Stimulated activated CD8-positive, alpha-beta memory T cell treated with anti-CD3 and anti-CD28 coated beads, Interleukin-12 subunit alpha, Interleukin-12 subunit beta, amount 100 ng/mL, for 24 hours (primary cell): ENCODE measurements at regions not wholly inside any gene's neighbourhood (a gene's known extent, or its start where the extent isn't known, plus 50 kb on each side); places are given as distances from the start of the nearest gene placed in this dataset.
"Not testable (repeated sequence)": the region's sequence is repeated elsewhere in the genome, so short reads cannot be mapped to it uniquely, and the experiment has no call there.

ENCODE experiments used
- DNase-seq: peaks from one replicate; pipeline ENCODE4 v3.0.0-alpha.2; 2020; ENCODE audit errors: extremely low read depth

DNA sequence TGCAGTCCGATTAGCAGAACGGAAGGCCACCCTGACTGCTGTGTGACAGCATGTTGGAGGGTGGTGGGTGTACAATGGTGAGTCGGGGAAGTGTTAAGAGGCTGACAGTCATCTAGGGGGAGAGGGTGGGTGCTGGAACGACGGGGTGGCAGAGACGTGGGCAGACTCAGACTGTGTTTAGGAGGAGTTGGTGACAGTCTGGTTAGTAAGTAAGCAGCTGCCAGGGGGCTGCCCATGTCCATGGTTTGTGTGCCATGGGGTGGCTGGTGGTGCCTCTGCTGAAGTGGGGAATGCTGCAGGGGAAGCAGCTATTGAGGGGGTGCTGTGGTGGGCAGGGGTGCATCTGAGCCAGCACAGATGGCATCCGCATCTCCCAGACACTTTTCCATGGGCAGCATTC is 51.3 kb upstream of the BOD1 start:
- DNase-seq, result no peak

DNA sequence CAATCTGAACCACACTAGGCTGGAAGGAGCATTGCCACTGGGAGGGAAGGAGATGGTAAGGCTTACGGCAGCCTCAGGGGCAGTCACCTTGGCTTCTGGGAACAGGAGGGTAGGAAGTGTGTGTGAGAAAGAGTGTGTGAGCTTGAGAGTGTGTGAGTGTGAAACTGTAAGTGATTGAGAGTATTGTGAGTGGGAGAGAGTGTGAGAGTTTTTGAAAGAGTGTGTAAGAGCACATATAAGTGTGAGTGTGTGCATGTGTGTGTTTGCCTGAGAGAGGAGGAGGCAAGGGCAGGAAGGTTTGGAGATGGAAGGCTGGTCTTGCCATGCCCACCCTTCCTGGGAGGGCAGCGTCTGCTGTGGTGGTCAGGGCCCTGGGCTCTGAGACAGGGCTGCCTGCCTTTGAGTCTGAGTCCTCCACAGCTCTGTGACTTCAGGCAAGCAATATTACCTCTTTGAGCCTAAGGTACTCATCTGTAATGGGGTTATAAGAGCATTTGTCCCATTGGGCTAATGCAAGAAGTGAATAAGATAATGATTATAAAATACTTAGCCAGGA is 51.9 kb upstream of the BOD1 start:
- no peak for DNase-seq

DNA sequence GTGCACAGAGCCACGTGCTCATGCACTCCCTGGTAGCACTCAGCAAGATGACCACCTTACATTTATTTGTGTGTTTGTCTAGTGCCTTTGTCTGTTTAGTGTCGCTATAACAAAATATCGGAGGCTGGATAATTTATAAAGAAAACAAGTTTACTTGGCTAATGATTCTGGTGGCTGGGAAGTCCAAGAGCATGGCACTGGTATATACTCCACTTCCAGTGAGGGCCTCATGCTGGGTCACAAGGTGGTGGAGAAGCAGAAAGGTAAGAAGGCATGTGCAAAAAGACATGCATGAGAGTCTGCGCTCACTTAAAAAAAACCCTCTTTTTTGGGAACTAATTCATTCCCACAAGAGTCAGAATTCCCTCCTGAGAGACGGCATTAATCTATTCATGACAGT is 52.5 kb upstream of the BOD1 start:
- no peak for DNase-seq

DNA sequence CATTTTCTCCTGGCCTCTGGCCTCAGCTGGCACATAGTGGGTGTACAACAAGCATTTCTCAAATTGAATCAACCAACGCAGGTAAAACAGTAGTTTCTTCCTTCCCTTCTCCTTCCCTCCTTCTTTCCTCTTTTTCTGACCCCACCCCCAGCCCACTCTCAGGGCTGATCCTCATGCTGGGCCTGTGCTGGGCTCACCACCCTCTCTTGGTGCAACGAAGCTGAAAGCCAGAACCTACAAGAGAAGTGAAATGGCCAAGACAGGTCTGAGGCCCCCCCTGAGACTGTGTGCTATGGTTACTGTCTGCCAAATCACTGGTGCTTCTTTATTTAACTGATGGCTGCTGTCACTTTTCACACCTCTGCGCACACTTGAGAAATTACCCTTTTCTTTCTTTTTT is 53.0 kb upstream of the BOD1 start:
- DNase-seq, result no peak

DNA sequence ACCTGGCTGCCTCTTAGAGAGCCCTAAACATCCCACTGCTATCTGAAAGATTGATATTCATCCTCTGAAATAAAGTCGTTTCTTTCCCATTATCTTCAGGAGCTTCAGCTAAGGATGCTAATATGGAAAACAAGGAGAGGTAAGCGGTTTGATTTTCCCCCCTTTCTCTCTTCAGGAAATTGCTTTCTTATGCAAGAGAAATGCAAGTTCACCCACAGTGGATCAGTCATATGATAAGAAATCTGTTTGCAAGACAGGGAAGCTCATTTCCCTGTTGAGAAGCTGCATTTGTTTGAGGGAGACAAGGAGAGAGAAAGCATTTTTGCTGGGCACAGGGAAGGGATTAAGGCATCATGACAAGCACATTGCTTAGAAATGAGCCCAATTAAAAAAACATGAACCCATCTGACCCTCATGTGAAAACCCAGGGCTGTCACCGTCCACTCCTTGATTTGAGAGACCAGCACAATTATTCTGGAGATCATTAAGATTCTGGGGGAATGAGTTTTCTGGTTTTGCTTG is 53.7 kb upstream of the BOD1 start:
- no peak for DNase-seq

DNA sequence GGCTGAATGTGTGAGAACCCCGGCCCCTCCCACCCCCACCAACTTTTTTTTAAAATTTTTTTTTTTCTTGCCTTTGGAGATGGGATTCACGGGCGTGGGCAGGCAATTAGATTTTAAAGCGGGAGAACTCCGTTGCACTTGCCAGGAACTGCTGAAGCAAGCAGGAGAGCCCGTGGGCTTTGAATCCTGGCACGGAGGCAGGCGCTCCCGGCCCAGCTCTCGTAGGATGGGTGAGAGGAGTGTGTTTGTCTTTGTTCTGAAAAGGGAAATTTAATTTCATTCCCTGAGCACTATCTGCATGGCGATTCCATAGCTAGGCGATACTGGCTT is 54.3 kb upstream of the BOD1 start:
- no peak for DNase-seq

DNA sequence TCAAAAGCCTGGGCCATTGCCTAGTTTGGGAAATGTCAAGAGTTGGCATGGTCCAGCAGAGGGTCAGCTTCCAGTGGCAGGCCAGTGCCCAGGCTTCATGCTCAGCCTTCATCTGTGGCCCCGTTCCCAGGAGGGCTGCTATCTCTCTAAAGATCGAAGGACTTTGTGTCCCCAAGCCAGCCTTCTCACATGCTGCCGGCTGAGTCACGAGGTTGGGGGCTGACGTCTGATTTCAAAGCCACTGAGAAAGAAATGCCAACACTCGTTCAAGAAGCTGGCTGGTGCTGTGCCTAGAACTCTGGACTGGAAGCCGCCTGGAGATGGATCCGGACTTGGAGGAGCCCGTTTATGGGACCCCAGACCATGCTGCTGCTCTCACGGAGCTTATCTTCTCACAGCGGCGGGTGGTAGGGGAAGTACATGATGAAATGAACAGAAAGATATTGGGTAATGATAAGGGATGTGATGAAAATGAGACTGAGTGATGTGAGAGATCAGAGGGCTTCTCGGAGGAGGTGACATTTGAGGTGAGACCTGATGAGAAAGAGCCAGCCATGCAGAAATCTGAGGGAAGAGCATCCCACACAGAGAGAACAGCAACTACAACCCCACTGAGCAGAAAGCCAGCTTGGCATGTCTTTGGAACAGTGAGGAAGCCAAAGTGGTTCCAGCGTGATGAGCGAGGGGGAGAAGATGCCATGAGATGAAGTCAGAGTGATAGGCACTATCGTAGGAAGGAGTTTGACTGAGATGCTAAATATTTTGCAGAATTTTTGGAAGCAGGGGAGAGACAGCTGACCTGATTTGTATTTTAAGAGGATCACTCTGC is 54.9 kb upstream of the BOD1 start:
- DNase-seq, result no peak

DNA sequence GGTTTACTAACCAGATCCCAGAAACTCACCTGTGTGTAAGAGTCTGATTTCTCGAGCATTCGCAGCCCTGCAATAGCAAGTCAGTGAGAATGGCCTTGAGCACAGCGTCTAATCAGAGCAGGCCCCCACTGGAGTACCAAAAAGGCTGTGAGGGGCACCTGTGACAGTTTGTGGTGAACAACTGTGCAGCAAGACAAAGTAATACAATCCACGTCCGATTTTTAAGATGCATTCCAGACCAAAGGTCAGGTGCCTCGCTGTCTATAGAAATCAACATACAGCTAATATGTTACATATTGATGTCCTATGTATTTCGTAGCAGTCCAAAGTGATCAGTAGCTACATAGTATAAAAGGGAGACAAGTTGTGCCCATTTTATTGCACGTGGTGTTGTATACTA is 55.7 kb upstream of the BOD1 start:
- no peak for DNase-seq

DNA sequence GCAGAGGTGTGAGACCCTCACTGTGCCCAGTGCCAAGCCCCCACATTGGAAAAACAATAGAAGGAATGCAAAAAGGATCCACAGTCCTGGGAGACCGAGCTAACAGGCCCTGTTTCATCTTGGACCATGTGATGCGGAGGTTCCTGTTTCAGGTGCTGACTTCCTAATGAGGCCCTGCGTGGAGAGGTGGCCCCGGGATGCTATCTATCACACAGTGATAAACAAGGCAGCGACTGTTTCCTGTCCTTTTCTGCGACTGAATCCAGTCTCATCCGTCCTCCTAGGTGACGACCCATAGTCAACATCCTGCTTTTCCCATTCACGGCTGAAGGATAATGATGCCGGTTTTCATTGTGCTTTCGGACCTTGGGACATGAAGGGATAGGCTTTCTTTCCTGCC is 56.4 kb upstream of the BOD1 start:
- no peak for DNase-seq

DNA sequence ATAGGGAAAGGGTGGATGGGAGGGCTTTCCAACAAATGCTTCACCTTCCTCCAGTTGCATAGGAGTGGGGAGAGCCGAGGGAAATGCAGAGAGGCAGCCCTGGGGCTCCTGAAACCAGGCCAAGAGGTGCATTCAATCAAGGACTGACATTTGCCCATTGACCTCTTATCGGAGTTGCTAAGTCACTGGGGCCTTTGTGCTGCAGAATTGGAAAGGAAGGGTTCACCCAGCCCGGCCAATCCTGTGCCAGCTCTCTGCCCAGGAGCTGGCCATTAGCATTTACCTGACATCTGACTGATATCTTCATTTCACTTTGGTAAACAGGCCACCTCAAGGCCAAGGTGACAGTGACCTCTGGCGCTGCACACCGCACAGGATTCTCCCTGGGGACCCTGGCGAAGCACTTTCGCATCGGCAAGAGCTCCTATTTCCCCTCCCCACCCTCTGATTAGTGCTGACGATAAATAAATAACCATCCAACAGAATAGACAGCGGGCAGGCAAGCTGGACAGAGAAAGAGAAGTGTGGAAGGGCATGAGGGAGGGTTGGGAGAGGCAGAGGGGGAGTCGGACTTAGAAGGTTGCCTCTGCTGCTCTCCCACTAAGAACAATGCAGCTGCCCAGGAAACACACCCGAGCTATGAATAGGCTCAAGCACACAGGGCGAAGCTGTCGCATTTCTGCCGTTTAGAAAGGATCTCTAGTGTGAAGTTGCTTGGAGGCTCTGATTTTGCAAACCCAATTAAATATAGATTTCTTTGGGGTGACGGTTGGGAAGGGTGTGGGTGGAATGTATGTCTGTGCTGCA is 57.0 kb upstream of the BOD1 start:
- DNase-seq, result no peak

DNA sequence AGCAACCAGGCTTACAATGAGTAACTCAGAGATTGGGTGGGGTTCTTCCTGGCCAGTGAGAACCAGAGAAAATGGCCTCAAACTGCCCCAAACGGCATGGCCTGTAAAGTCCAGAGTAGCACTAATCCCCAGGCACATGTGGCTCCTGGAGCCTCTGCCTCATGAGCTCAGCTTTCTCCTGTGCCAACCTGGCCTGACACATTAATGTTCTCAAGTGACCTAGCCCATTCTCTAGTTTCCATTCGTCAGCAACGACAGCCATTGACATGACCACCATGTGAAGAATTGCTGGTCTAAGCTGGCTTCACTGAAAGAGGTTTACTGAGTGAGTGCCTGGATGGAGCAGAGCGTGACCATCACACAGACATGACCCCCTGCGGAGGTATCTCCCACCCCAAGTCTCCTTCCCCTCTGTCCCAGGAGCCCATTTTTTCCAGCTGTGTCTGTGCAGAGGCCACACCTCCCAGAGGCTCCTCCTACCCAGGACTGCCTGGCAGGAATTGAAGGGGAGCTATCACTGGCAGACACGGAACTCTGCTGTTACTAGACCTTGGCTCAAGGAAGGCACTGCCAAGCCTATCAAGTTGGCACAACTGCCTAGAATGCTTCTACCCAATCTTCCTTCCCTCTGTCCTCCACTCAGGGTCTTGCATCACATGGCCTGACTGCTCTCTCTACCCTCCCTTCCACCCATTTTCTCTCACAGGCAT is 59.0 kb upstream of the BOD1 start:
- DNase-seq, result no peak

DNA sequence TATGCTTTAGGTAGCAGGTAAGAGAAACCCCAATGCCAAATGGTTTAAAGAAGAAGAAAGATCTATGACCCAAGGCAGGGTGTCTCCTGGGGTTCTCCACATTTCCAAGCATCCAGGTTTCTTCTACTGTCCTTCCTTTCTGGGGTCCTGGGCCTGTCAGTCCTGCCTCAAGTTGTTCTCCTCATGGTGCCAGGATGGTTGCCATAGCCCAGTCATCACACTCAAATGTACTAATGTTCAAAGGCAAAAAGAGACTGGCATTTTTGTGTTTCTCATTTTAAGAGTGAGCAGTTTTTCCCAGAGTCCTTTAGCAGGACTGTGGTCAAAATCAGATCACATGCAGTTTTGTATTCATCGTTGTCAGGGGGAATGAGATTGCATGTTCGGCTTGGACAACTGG is 59.9 kb upstream of the BOD1 start:
- DNase-seq, result no peak

DNA sequence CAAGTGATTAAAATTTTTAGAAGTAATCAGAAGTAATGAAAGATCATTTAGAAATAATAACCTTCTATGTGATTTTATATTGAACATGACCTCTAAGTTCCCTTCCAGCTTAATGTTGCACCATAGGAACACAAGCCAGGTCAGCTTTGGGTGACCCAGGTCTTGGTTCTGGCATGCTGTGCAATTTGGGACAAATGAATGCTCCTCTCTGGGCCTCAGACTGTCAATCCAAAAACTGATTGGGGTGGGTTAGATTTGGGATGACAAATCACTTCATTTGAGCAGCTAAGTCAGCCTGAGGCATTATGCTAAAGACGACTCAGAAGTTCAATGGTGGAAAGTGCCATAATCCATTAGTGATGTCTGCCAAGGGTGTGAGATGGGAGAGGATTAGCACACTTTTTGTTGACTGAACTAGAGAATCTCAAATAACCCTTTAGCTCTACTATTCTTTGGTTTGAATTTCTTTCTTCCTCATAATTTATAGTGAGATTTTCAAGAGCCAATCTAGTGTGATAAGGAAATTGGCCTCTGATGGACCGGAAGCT is 60.7 kb upstream of the BOD1 start:
- DNase-seq, result no peak

DNA sequence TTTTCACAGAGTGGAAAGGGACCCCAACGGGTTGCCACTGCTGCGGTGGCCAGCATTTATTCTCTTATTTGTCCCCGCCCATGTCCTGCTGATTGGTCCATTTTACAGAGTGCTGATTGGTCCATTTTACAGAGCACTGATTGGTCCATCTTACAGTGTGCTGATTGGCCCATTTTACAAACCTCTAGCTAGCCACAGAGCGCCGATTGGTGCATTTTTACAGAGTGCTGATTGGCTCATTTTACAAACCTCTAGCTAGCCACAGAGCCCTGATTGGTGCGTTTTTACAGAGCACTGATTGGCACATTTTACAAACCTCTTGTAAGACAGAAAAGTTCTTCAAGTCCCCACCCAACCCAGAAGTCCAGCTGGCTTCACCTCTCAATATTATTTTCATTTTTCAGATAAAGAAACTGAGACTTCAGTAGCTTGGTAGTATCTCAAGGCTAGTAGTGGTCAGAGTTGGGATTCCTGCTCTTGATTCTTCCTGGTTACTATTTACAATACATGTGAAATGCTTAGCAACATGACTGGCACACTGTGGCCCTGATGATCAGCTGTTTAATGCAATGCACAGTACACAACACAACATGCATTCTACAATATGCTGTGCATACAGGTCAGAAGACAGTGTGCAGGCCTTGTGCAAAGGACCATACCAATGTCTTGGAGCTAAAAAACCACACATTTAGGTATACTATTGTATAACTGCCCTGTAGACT is 63.6 kb upstream of the BOD1 start:
- DNase-seq, result no peak

DNA sequence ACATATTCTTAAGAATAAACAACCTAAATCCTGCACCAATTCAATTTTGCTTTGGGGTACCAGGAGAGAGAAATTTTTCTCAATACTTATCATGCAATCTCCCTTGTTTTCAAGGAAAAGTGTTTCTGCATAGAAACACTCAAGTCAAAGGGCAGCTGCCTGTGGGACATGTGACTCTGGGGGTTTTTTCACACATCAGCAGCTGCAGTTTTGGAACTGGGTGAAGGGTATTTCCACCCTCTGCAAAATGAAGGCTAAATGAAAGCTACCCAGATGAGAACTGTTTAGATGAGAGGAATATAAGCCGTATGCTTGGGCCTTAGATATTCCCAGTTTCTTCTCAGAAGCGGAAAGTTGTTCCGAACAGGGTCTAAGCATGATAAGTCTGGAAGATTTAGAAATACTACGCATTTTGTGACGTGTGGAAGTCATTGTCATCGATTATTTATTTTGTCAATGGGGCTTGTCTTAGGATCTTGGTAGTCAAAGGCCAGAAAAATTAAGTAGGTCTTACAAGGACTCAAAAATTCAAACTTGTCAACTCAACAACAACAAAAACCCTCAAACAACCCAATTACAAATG is 64.3 kb upstream of the BOD1 start:
- no peak for DNase-seq

DNA sequence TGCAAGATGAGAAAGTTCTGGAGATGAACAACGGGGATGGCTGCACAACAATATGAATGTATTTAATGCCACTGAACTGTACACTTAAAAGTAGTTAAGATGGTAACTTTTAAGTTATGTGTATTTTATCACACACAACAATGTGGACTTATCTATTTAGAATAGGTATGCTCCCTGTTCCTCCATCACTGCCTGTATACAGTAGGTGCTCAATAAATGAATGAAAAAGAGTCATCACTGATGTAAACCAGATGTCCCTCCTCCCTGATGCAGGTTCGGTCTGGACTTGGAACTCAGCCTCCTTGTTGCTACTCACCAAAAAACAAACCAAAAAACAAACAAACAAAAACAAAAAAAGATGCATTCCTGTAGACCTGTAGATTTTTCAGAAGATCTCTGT is 65.9 kb upstream of the BOD1 start:
- DNase-seq, result no peak

DNA sequence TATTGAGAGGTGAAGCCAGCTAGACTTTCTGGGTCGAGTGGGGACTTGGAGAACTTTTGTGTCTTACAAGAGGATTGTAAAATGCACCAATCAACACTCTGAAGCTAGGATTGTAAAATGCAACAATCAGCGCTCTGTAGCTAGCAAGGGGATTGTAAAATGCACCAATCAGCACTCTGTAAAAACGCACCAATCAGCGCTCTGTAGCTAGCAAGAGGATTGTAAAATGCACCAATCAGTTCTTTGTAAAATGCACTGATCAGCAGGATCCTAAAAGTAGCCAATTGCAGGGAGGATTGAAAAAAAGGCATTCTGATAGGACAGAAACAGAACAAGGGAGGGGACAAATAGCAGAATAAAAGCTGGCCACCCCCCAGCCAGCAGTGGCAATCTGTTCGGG is 68.1 kb upstream of the BOD1 start:
- not testable (repeated sequence) for DNase-seq

DNA sequence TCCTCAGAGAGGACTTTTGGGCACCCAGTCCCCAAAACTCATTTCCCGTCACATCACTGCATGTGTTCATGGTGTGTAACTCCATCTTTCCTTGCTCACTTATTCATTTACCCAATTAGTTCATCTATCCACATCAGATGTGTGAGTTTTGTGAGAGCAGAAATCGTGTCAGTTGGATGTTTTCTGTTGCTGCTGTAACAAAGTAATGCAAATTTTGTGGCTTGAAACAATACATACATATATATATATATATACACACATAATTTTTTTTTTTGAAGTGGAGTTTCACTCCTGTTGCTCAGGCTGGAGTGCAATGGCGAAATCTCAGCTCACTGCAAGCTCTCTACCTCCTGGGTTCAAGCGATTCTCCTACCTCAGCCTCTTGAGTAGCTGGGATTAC is 70.5 kb upstream of the BOD1 start:
- DNase-seq, result no peak

DNA sequence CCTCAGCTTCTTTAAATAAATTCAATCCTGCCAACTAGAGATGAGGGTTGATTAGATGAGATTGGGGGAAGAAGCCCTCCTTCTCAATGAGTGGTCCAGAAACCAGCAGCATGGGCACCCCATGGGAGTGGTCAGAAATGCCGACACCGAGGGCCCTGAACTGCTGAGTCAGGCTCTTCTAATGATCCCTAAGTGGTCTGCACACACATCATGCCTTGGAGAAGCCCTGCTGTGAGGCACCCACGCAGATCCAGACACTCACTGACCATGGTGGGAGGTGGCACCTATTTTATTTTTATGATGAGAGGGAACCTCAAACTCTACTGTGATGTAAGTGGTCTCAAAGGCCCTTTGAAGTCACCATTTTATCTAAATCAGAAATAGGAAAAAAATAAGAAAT is 72.3 kb upstream of the BOD1 start:
- DNase-seq, result no peak

DNA sequence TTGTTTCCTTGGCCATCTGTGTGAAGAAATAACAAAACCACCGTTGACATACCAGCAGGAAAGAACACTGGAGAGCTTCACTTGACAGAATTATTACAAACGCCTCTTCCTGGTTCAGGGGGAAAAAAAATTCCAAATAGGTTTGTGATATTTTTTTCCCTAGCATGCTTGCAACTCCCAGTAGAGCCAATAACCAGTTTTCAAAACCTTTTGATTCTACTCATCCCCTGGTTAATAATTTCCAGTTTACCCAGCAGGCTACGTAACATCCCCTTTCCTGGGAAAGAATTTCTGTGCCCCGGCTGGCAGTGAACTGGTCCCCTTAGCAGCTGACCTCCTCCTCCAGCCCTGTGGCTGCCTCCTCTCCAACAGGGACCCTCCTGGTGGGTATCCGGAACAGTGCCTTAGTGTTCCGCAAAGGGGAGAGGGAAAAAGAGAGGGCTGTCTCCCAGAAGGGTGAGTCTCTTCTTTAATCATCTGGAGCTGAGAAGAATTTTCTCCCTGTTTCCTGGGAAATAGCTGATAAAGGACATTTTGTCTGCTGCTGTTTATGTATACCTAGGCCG is 72.8 kb upstream of the BOD1 start:
- DNase-seq, result no peak
